HG03196 (cell line): ENCODE measurements at regions not wholly inside any gene's neighbourhood (a gene's known extent, or its start where the extent isn't known, plus 50 kb on each side); places are given as distances from the start of the nearest gene placed in this dataset.
"Not testable (repeated sequence)": the region's sequence is repeated elsewhere in the genome, so short reads cannot be mapped to it uniquely, and the experiment has no call there.

Source experiments
- ATAC-seq: cut with Tn5 transposase; IDR thresholded peaks from one replicate; pipeline ENCODE4 v1.9.1; 2021; ENCODE audit not compliant: unreplicated experiment

GRCh38 chr2:57251495-57251894, 795.1 kb upstream of the VRK2 start:
- not testable (repeated sequence) for ATAC-seq

DNA sequence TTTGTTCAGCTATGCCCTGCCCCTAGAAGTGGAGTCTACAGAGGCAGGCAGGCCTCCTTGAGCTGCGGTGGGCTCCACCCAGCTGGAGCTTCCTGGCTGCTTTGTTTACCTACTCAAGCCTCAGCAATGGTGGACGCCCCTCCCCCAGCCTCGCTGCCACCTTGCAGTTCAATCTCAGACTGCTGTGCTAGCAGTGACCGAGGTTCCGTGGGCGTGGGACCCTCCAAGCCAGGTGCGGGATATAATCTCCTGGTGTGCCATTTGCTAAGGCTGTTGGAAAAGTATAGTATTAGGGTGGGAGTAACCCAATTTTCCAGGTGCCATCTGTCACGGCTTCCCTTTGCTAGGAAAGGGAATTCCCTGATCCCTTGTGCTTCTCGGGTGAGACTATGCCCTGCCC, 770.2 kb upstream of the VRK2 start:
- not testable (repeated sequence) for ATAC-seq

DNA sequence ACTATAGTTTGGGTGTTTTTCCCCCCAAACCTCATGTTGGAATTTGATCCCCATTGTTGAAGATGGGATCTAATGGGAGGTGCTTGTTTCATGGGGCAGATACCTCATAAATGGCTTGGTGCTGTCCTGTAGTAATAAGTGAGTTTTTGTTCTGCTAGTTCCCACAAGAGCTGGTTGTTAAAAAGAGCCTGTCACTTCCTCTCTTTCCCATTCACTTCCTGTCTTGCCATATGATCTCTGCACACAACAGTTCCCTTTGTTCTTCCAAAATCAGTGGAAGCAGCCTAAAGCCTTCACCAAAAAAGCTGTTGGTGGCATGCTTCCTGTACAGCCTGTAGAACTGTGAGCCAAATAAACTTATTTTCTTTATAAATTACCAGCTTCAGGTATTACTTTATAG, 768.2 kb upstream of the VRK2 start:
- no peak for ATAC-seq

DNA sequence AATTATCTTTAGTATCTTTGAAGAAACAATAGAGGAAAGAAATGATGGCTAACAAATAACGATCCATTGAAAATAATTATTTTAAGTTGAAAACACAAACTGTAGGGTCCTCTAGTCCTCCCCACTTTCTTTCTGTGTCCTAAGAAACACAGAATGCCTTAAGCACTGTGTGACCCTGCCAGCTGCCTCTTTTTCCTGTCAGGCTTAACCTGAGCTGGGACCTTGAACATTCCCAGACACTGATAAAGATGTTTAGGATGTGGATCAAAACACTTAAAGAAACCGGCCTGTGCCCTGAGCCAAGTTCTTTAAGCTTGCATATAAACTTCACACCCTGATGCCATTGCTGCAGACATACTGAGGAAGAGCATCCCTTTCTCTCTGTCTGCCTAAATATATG, 755.4 kb upstream of the VRK2 start:
- no peak for ATAC-seq

- no peak for ATAC-seq
Measured at GRCh38 chr2:57296795-57297517, 749.6 kb upstream of the VRK2 start.

DNA sequence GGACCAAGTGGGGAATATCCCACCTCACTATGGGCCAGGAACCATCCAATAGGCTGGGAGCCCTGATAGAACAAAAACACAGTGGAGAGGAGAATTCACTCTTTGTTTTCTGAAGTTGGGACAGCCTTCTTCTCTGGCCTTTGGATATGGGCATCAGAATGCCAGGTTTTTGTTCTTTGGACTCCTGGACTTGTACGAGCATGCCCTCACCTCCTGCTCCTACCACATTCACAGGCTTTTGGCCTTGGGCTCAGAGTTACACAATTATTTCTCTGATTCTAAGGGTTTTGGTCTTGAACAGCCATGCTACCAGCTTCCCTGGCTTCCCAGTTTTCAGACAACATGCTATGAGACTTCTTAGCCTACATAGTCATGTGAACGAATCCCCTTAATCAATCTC, 732.9 kb upstream of the VRK2 start:
- ATAC-seq: no peak

DNA sequence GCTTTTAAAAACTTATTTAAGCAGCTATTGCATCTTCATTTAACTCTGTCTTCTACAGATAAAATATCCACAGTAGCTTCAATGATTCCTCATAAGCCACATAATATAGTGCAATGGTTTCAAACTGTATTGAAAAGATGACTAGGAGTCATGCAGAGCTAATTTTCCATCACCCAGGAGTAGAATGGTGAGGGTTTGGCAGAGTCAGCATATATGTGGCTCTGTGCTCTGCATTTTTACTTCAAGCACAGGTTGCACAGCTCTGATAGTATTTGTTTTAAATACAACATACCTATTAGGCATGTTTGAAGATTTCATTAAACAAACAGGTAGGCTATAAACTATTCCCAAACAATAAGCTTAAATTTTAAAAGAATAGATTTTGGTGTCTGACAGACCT, 731.9 kb upstream of the VRK2 start:
- ATAC-seq: no peak

- no peak for ATAC-seq
Measured at GRCh38 chr2:57330447-57330846, 716.2 kb upstream of the VRK2 start.

GRCh38 chr2:57333221-57333620, 713.4 kb upstream of the VRK2 start:
- ATAC-seq: no peak

GRCh38 chr2:57343391-57344006, 703.1 kb upstream of the VRK2 start:
- ATAC-seq: no peak

- no peak for ATAC-seq
Measured at GRCh38 chr2:57368190-57368589, 678.4 kb upstream of the VRK2 start.

- no peak for ATAC-seq
Measured at GRCh38 chr2:57370882-57371585, 675.6 kb upstream of the VRK2 start.

GRCh38 chr2:57372237-57372984, 674.2 kb upstream of the VRK2 start:
- no peak for ATAC-seq

DNA sequence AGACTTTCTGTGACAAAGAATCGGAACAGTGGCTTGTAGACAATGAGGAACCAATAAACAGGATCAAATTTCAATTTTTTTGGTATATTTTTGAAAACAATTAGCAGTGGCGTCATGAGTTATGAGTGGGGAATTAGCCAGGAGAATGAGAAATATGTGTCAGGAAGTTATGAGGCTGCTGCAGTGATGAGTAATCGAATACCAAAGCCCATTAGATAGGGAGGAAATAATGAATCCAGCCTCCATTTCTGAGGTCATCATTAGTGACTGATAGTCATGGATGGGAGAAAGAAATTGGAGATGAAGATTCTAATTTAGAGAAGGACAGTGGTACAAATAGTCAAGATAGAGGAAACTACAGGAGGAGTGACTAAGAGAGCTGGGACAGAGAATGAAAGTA, 673.1 kb upstream of the VRK2 start:
- ATAC-seq: no peak

DNA sequence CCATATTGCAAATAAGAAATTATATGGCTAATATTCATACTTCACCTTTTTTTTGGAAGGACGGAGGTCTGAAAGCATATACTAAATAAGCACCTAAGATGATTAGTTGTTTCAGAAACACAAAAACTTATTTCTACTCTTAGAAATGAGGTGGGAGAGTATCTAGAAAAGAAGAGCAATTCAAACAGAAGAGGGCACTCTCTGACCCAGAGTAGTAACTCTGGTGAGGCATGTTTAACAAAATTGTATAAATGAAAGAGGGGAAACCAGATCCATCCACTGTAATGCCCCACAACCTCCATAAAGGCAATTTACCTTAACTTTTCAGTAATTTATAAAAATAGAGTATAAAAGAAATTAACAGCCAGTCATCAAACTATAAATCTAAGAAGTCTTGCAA, 669.6 kb upstream of the VRK2 start:
- no peak for ATAC-seq

- ATAC-seq: no peak
Measured at GRCh38 chr2:57386305-57386704, 660.3 kb upstream of the VRK2 start.

- ATAC-seq: no peak
Measured at GRCh38 chr2:57396355-57397098, 650.1 kb upstream of the VRK2 start.

GRCh38 chr2:57397550-57398360, 648.9 kb upstream of the VRK2 start:
- no peak for ATAC-seq

DNA sequence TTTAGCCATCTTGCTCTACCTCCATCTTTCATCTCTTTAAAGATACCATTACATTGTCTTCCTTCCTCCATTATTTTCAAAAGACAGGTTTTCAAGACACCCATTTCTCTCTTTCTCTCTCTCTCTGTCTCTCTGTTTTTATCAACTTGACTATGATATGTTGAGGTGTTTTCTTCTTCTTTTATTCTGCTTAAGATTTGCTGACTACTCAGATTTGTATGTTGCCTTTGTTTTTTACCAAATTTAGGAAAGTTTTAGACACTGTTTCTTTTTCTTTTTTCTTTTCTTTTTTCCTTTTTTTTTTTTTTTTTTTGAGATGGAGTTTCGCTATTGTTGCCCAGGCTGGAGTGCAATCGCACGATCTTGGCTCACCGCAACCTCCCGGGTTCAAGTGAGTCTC, 647.5 kb upstream of the VRK2 start:
- no peak for ATAC-seq

DNA sequence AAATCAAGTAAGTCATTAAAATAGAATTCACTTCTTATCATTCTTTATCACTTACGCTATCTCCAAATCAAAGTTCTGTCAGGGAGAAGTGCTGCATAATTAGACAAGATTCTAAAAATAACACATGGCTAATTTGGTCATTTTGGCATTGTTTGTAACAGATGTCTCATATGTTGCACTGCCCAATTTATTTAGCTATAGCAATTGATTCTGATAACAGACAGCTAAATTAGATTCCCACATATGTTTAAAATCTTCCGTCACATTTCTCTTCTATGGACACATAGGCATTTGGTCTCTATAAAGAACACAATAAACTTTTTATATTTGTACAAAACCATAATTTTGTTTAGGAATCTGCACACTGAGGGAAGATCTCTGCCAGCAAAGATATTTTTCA, 644.5 kb upstream of the VRK2 start:
- no peak for ATAC-seq
